RKO (cell line): ENCODE measurements at regions not wholly inside any gene's neighbourhood (a gene's known extent, or its start where the extent isn't known, plus 50 kb on each side); places are given as distances from the start of the nearest gene placed in this dataset.

Experiments used
- DNase-seq: peaks from one replicate; pipeline ENCODE4 v3.0.0-alpha.2; 2016; ENCODE audit warnings: low spot score

- DNase-seq: no peak
Measured at GRCh38 chr13:39159846-39160370, 121.7 kb downstream of the NHLRC3 start.

GRCh38 chr13:39167018-39167417 lies 128.8 kb downstream of the NHLRC3 start:
- DNase-seq: no peak

GRCh38 chr13:39170711-39171110 lies 132.5 kb downstream of the NHLRC3 start:
- no peak for DNase-seq

- DNase-seq: no peak
Measured at GRCh38 chr13:39185326-39185725, 147.1 kb downstream of the NHLRC3 start.

- no peak for DNase-seq
Measured at GRCh38 chr13:39186205-39186875, 148.1 kb downstream of the NHLRC3 start.

GRCh38 chr13:39189778-39190177 lies 151.5 kb downstream of the NHLRC3 start:
- DNase-seq: no peak

- DNase-seq: no peak
Measured at GRCh38 chr13:39196965-39197646, 158.8 kb downstream of the NHLRC3 start.

GRCh38 chr13:39197647-39198007 lies 159.4 kb downstream of the NHLRC3 start:
- DNase-seq: no peak

GRCh38 chr13:39200249-39200910 lies 162.1 kb downstream of the NHLRC3 start:
- DNase-seq: no peak

GRCh38 chr13:39201180-39201579 lies 162.9 kb downstream of the NHLRC3 start:
- no peak for DNase-seq

- DNase-seq: no peak
Measured at GRCh38 chr13:39202746-39203145, 164.5 kb downstream of the NHLRC3 start.

- no peak for DNase-seq
Measured at GRCh38 chr13:39208636-39209035, 170.4 kb downstream of the NHLRC3 start.

- no peak for DNase-seq
Measured at GRCh38 chr13:39209731-39210531, 171.7 kb downstream of the NHLRC3 start.

- no peak for DNase-seq
Measured at GRCh38 chr13:39210961-39211534, 172.8 kb downstream of the NHLRC3 start.

- no peak for DNase-seq
Measured at GRCh38 chr13:39215971-39216370, 177.7 kb downstream of the NHLRC3 start.

- no peak for DNase-seq
Measured at GRCh38 chr13:39217471-39217870, 179.2 kb downstream of the NHLRC3 start.

GRCh38 chr13:39224671-39225240 lies 186.5 kb downstream of the NHLRC3 start:
- DNase-seq: no peak

- DNase-seq: no peak
Measured at GRCh38 chr13:39225860-39226259, 187.6 kb downstream of the NHLRC3 start.

GRCh38 chr13:39226359-39226758 lies 188.1 kb downstream of the NHLRC3 start:
- no peak for DNase-seq

GRCh38 chr13:39232401-39232980 lies 194.2 kb downstream of the NHLRC3 start:
- DNase-seq: no peak

GRCh38 chr13:39232999-39233398 lies 194.7 kb downstream of the NHLRC3 start:
- no peak for DNase-seq
